ES-I3 (cell line): ENCODE measurements at regions not wholly inside any gene's neighbourhood (a gene's known extent, or its start where the extent isn't known, plus 50 kb on each side); places are given as distances from the start of the nearest gene placed in this dataset.
"Not testable (repeated sequence)": the region's sequence is repeated elsewhere in the genome, so short reads cannot be mapped to it uniquely, and the experiment has no call there.

ENCODE experiments used
- H3K36me3 ChIP-seq: 2 replicates; pipeline ENCODE4 v1.6.1; 2013; ENCODE audit warnings: mild to moderate bottlenecking, low read length, control low read depth, moderate library complexity; ENCODE audit not compliant: insufficient read depth
- H3K4me1 ChIP-seq: 2 replicates; pipeline ENCODE4 v1.6.1; 2013; ENCODE audit warnings: mild to moderate bottlenecking, control low read depth, low read length; ENCODE audit not compliant: insufficient read depth
- H3K9ac ChIP-seq: 2 replicates; pipeline ENCODE4 v1.6.1; 2013; ENCODE audit warnings: low read depth, mild to moderate bottlenecking, low read length, moderate library complexity
- H3K9me3 ChIP-seq: 2 replicates; pipeline ENCODE4 v1.6.1; 2013; ENCODE audit warnings: mild to moderate bottlenecking, low read length, moderate library complexity; ENCODE audit not compliant: control insufficient read depth, insufficient read depth

DNA sequence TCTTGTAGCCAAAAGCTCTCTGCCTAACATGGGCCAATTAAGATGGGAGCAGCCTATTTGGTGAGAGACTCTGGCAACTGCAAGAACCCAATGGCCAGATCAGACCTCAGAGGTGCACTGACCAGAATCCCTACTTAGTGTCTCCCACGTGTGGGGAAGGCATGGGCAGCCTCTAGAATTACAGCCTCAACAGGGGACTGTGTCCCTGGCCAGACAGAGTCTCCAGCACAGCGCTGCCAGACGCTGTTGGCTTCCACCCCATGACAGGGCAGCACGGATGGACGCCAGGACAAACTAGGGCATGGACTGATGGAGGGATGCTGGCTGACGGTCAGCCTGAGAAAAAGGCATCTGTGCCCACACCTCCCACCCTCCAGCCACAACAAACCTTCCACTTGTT lies 729.3 kb upstream of the AUTS2 start:
- no peak overlapping the region for H3K9ac ChIP-seq
- no peaks in the 10 kb centered on the region for H3K36me3 ChIP-seq
- no peaks in the 10 kb centered on the region for H3K9me3 ChIP-seq
- peaks cover 6% of the 10 kb centered on the region; the same call in 1 of the 2 replicates for H3K4me1 ChIP-seq

DNA sequence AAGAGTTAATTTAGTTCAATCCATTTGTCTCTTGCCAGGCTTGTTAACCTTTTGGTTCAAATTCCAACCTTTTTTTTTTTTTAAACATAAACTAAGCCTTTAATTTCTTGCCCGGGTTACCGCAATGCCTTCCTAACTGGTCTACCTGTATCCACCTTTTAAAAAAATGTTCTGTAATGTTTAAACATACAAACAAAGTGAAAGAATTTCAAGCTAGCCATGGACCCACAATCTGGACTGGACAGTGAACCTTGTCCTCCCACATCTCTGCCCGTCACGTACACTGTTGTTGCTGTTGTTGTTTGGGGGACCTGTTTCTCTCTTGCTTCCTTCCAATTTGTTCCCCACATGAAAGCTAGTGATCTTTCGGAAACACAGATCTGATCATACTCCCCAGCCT lies 724.7 kb upstream of the AUTS2 start:
- Histone ChIP-seq H3K4me1 (no peaks in the 10 kb centered on the region), H3K36me3 (no peaks in the 10 kb centered on the region), H3K9ac (no peak overlapping the region), H3K9me3 (no peaks in the 10 kb centered on the region)

DNA sequence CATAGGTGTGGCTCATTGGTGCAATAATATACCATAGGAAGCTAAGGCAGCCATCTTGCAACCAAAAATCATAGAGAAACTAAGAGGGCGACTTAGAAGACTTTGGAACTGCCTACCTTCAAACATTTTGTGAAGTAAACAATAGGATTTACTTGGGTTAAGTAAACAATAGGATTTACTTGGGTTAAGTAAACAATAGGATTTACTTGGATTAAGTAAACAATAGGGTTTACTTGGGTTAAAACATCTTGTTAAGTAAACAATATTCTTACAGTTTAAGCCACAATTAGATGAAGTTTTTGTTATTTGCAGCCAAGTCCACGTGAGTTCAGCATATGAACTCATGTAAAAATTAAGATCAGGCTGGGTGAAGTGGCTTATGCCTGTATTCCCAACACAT lies 722.4 kb upstream of the AUTS2 start:
- Histone ChIP-seq H3K9me3 (no peaks in the 10 kb centered on the region), H3K9ac (no peak overlapping the region), H3K36me3 (no peaks in the 10 kb centered on the region), H3K4me1 (no peaks in the 10 kb centered on the region)

DNA sequence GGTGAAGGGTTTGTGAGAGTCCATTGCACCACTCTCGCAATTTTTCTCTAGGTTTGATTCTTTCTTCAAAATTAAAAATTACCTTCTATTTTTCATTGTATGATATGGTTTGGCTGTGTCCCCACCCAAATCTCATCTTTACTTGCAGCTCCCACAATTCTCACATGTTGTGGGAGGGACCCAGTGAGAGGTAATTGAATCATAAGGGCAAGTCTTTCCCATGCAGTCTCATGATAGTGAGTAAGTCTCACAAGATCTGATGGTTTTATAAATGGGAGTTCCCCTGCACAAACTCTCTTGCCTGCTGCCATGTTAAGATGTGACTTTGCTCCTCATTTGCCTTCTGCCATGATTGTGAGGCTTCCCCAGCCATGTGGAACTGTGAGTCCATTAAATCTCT lies 711.2 kb upstream of the AUTS2 start:
- not testable (repeated sequence) for H3K9ac ChIP-seq, H3K36me3 ChIP-seq, H3K9me3 ChIP-seq, H3K4me1 ChIP-seq

DNA sequence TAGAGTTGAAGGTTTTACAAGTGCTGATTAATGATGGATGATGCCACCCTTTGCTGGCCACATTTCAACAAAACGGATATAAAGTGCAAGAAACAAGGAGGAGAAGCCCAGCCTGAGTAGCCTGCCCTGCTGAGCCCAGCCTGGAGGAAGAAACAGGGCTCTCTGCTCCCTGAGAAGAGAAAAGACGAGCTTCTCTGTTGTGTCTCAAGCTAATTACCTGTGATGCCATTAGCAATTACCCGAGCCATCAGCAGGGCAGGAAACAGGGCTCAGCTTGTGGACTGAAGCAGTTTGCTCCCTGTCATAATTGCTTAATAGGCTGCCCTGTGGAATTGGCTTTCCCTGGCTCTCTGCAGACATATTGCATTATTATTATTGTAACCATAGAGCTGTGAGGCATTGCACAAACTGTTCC lies 709.3 kb upstream of the AUTS2 start:
- no peaks in the 10 kb centered on the region for H3K4me1 ChIP-seq
- no peaks in the 10 kb centered on the region for H3K9me3 ChIP-seq
- no peak overlapping the region for H3K9ac ChIP-seq
- H3K36me3 ChIP-seq, result no peaks in the 10 kb centered on the region

DNA sequence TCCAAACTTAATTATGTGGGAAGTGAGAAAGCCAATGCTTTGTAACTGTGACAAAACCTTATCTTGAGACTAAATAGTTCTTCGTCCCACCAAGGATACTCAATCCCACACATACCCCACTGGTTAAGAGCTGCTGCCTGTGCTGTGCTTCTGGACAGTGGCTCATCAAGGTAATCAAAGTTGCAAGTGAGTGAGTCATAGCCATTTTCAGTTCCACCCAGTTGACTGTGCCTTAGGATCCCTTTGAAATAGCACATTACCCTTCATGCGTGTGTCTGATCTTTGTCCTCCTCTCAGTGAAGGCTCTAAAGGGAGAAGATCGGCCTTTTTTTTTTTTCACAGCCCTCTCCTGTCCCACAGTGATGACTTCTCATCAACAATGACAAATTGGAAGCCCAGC lies 706.0 kb upstream of the AUTS2 start:
- Histone ChIP-seq H3K9ac (no peak overlapping the region), H3K4me1 (no peaks in the 10 kb centered on the region), H3K9me3 (no peaks in the 10 kb centered on the region), H3K36me3 (no peaks in the 10 kb centered on the region)

DNA sequence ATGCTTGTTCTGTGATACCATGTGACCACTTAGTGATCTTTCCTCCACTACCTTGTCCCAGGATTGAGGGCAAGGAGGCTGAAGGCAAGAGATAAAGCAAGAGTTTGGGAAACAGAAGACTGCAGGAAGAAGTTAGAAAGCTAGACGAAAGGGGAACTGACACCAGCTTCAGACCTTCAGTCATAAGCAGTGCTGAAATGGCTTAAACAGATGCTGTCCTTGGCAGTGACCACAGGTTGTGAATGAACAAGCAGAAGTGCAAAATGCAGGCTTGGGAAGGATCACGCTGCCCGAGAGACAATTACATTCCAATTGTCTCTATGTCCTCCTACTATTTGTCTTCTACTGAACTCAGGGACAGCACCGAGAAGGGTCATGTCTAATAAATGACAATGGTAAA lies 704.9 kb upstream of the AUTS2 start:
- Histone ChIP-seq H3K36me3 (no peaks in the 10 kb centered on the region), H3K4me1 (no peaks in the 10 kb centered on the region), H3K9me3 (no peaks in the 10 kb centered on the region), H3K9ac (no peak overlapping the region)

DNA sequence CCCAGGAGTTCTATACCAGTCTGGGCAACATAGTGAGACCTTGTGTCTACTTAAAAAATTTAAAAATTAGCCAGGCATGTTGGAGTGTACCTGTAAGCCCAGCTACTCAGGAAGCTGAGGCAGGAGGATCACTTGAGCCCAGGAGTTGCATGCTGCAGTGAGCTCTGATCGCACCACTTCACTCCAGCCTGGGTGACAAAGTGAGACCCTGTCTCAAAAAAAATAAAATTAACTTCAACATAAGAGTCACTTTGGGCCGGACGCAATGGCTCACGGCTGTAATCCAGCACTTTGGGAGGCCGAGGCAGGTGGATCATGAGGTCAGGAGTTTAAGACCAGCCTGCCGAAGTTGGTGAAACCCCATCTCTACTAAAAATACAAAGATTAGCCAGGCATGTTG lies 699.1 kb upstream of the AUTS2 start:
- not testable (repeated sequence) for H3K36me3 ChIP-seq, H3K9ac ChIP-seq, H3K9me3 ChIP-seq, H3K4me1 ChIP-seq

DNA sequence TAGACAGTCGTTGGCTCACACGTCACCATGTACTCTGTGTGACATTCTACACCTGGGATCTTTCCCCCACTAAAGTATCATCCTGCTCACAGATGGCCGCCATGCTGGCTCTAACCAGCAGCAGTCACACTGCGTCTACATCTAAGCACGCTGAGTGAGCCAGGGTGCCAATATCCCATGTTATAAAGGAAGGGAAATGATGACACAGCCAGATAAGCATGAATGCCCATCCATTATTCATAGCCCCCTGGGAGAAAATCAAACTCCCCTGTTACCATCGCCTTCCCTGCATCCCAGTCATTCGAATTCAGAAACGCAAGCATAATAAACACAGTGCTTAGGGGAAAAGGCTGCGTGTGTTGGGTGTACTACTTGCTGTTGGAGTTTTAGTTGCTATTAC lies 698.2 kb upstream of the AUTS2 start:
- Histone ChIP-seq H3K9ac (no peak overlapping the region), H3K4me1 (no peaks in the 10 kb centered on the region), H3K36me3 (no peaks in the 10 kb centered on the region), H3K9me3 (peaks cover 4% of the 10 kb centered on the region; the same call in 1 of the 2 replicates)

DNA sequence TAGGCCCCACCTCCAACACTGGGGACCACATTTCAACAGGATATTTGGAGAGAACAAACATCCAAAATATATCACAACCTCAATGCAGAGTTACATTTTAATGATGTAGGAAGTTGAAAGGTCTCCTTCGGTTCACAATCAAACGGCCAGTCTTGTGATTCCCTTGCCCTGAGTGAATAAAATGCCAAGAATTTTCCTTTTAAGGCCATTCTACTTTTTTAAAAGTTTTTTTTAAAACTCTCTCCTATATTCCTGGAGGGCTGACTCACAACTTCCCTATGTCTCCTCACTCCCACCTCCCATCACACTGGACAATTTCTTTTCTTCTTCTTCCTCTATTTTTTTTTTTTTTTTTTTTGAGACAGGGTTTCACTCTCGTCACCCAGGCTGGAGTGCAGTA lies 693.6 kb upstream of the AUTS2 start:
- Histone ChIP-seq H3K4me1 (no peaks in the 10 kb centered on the region), H3K9me3 (peaks cover 4% of the 10 kb centered on the region), H3K36me3 (no peaks in the 10 kb centered on the region)

DNA sequence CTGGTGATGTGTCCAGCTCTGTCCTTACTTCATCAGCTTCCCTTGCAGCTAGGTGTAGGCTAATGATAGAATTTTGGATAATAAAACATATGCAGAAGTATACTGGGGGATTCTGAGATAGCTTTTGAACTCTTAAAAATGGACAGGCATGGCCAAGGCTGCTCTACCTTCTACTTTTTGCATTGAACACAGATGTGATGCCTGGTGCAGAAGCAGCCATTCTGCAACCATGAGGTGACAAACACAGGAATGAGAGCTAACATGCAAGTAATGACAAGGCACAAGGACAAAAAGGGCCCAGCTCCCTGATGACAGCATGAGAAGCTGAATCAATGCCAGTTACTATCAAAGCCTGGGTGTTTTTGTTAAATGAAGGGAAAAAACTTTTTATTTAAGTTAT lies 686.5 kb upstream of the AUTS2 start:
- H3K9me3 ChIP-seq, result peaks cover 6% of the 10 kb centered on the region
- H3K36me3 ChIP-seq, result no peaks in the 10 kb centered on the region
- H3K4me1 ChIP-seq, result no peaks in the 10 kb centered on the region
- H3K9ac ChIP-seq, result no peak overlapping the region

More for the DNA sequence above, 693.6 kb upstream of the AUTS2 start:
- no peak overlapping the region for H3K9ac ChIP-seq

DNA sequence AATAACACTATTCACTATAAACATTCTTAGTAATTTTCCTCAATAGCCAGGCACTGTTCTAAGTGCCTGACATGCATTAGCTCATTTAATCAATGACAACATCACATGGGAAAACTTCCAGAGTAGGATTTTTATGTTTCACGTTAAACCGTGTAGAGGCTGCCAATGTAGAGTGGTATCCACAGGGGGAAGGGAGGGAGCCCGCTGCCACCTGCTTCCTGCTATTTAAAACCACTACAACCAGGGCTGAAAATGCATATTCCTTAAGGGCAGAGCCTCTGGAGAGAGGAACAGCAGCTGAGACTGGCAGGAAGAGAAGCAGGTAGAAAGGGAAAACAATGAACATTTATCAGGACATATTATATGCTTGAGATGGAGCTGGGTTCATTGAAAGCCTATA lies 684.3 kb upstream of the AUTS2 start:
- Histone ChIP-seq H3K9ac (no peak overlapping the region), H3K36me3 (no peaks in the 10 kb centered on the region), H3K9me3 (peaks cover 15% of the 10 kb centered on the region), H3K4me1 (no peaks in the 10 kb centered on the region)

DNA sequence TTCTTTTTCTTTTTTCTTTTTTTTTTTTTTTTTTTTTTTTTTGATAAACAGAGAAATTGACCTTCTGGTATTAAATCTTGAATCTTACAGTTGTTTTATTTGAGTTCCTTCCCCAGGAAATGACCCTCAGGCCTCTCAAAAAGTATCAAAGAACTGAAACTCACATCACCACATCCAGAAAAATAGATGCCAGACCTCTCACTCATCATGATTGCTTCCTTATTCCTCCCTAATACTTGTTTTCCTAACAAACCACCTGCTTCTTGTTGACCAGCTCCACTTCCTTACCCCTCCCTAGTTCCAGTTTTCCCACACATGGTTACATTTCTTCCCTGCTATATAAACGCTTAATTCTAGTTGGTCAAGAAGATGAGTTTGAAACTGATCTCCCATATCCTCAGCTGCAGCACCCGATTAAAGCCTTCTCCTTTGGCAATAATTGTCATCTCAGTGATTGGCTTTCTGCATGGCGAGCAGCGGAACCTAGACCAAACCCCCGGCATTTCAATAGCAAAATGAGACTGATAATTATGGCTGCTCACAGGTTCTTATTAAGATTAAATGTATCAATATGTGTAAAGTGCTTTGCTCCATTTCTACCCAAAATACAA lies 681.1 kb upstream of the AUTS2 start:
- no peaks in the 10 kb centered on the region for H3K36me3 ChIP-seq
- no peak overlapping the region for H3K9ac ChIP-seq
- no peaks in the 10 kb centered on the region for H3K4me1 ChIP-seq
- peaks cover 12% of the 10 kb centered on the region for H3K9me3 ChIP-seq

DNA sequence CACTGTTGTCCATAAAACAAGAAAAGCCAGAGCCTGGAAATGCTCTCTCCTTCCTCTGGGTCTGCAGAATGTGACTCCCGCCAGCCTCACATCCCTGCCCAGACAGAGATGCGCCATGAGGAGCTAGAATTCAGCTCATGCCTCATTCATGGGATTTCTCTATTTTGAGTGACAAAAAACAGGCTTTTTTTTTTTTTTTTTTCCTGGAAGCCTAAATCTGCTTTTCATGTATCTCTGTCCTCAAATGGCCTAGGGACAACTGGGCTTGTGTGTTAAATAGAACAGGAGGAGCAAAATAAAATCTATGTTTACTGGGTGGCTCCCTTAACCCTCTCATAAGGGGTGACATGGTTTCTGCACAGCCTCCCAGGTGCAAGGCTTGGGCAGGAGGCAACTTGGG lies 679.7 kb upstream of the AUTS2 start:
- H3K36me3 ChIP-seq, result no peaks in the 10 kb centered on the region
- H3K9me3 ChIP-seq, result peaks cover 12% of the 10 kb centered on the region
- H3K9ac ChIP-seq, result no peak overlapping the region
- no peaks in the 10 kb centered on the region for H3K4me1 ChIP-seq

DNA sequence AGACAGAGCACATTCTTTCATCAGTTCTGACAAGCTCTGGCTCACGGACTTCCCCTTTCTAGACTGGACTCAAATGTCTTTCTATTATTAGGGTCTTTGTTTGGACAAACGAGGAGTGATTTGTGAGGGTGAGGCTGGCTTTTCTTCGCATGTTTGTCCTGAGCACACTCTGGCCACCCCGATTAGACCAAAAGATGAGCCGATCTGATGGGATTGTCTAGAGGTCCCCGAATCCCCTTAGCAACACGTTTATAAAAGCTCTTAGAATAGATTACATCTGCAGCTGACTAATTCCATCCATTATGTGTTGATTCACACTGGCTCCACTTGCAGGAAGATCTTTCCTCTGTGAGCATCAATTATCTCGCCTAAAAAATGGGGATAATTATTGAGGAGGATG lies 675.4 kb upstream of the AUTS2 start:
- no peaks in the 10 kb centered on the region for H3K36me3 ChIP-seq
- peaks cover 5% of the 10 kb centered on the region for H3K9me3 ChIP-seq
- H3K9ac ChIP-seq, result no peak overlapping the region
- H3K4me1 ChIP-seq, result no peaks in the 10 kb centered on the region

DNA sequence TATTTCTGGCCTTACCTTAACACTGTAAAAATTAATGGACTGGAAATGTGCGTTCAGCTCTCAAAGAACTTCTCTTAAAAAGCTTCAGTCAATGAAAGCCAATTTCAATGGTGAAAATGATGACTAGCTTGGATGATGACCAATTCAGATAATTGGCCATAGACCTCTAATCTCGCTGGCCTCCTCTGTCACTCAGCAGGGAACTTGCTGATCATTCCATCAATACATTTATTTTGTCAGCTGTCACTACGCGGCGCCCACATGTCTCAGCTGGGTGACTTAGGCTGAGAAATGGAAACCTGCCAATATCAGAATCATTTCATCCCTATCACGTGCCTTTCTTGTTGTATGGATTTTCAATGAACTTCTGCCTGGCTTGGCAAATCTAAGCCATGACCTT lies 673.0 kb upstream of the AUTS2 start:
- Histone ChIP-seq H3K36me3 (no peaks in the 10 kb centered on the region), H3K9me3 (no peaks in the 10 kb centered on the region; the same call in 1 of the 2 replicates), H3K4me1 (no peaks in the 10 kb centered on the region), H3K9ac (no peak overlapping the region)
